HEK293 (cell line): ENCODE measurements at regions not wholly inside any gene's neighbourhood (a gene's known extent, or its start where the extent isn't known, plus 50 kb on each side); places are given as distances from the start of the nearest gene placed in this dataset.

Source experiments
- CTCF ChIA-PET: fragments of 350-600 bp; formaldehyde crosslinking; extraction: SDS; loops from one replicate; lab custom pipeline; 2021; ENCODE audit warnings: antibody characterized with exemption; lab: Yijun Ruan, JAX
- POLR2A ChIA-PET: fragments of 300-600 bp; formaldehyde crosslinking; extraction: SDS; loops from one replicate; lab custom pipeline; 2020; ENCODE audit warnings: antibody characterized with exemption, inconsistent platforms; lab: Yijun Ruan, JAX
- H3K27ac ChIP-seq: fragments of 200-500 bp; sonication (Bioruptor generic); 2 replicates; pipeline ENCODE4 v1.5.1; 2014; ENCODE audit warnings: low read depth, low read length, control low read depth, inconsistent platforms; ENCODE audit errors: extremely low read depth
- H3K36me3 ChIP-seq, 2 experiments: fragments of 200-500 bp in 1 of 2; sonication (Bioruptor generic) in 1 of 2; 1 replicate in 1 of 2; 2 replicates in 1 of 2; pipeline ENCODE4 v1.5.1; 2014 to 2017; ENCODE audit warnings: inconsistent platforms in 2 of 2, low read length in 2 of 2; ENCODE audit not compliant: control insufficient read depth in 2 of 2, insufficient read depth in 1 of 2
- H3K4me1 ChIP-seq: fragments of 200-500 bp; sonication (Bioruptor generic); 2 replicates; pipeline ENCODE4 v1.5.1; 2014; ENCODE audit warnings: mild to moderate bottlenecking, low read length, inconsistent platforms; ENCODE audit not compliant: control insufficient read depth, insufficient read depth
- H3K4me3 ChIP-seq: 2 replicates; pipeline ENCODE4 v1.5.1; 2011; ENCODE audit warnings: low read depth, mild to moderate bottlenecking, control low read depth, low read length, moderate library complexity
- H3K9me3 ChIP-seq: fragments of 200-500 bp; sonication (Bioruptor generic); 2 replicates; pipeline ENCODE4 v1.5.1; 2014; ENCODE audit warnings: low read depth, low read length, inconsistent platforms; ENCODE audit not compliant: control insufficient read depth, insufficient read depth
- ELK4 ChIP-seq: IDR thresholded peaks from 2 replicates; pipeline ENCODE4 v1.6.1; 2011; ENCODE audit warnings: mild to moderate bottlenecking, low read depth, low read length, borderline replicate concordance
- GFI1B ChIP-seq: fragments of 450-650 bp; formaldehyde crosslinking; IDR thresholded peaks from 2 replicates; pipeline ENCODE4 v1.5.1; 2016; ENCODE audit warnings: missing biosample characterization, missing genetic modification characterization
- KLF16 ChIP-seq: fragments of 450-650 bp; formaldehyde crosslinking; IDR thresholded peaks from 2 replicates; pipeline ENCODE4 v1.5.1; 2017; ENCODE audit warnings: missing biosample characterization, missing genetic modification characterization
- PRDM4 ChIP-seq: fragments of 450-650 bp; formaldehyde crosslinking; IDR thresholded peaks from 2 replicates; pipeline ENCODE4 v1.5.1; 2017; ENCODE audit warnings: missing biosample characterization, missing genetic modification characterization
- YY2 ChIP-seq: fragments of 450-650 bp; formaldehyde crosslinking; IDR thresholded peaks from 2 replicates; pipeline ENCODE4 v1.5.1; 2016; ENCODE audit warnings: missing biosample characterization, missing genetic modification characterization
- ZBTB26 ChIP-seq: fragments of 450-650 bp; formaldehyde crosslinking; optimal IDR thresholded peaks from 2 replicates; pipeline ENCODE3; 2016; ENCODE audit warnings: missing biosample characterization, mild to moderate bottlenecking, missing genetic modification characterization
- ZNF157 ChIP-seq: fragments of 450-650 bp; formaldehyde crosslinking; IDR thresholded peaks from 2 replicates; pipeline ENCODE4 v1.5.1; 2016; ENCODE audit warnings: missing biosample characterization, missing genetic modification characterization
- ZNF16 ChIP-seq: fragments of 450-650 bp; formaldehyde crosslinking; IDR thresholded peaks from 2 replicates; pipeline ENCODE4 v1.5.1; 2016; ENCODE audit warnings: low read depth, missing biosample characterization, missing genetic modification characterization
- ZNF2 ChIP-seq: fragments of 450-650 bp; formaldehyde crosslinking; IDR thresholded peaks from 2 replicates; pipeline ENCODE4 v1.5.1; 2016; ENCODE audit warnings: missing biosample characterization, missing genetic modification characterization
- ZNF341 ChIP-seq: fragments of 450-650 bp; formaldehyde crosslinking; IDR thresholded peaks from 2 replicates; pipeline ENCODE4; 2016; ENCODE audit warnings: low read depth, missing biosample characterization, missing genetic modification characterization
- ZNF433 ChIP-seq: fragments of 450-650 bp; formaldehyde crosslinking; IDR thresholded peaks from 2 replicates; pipeline ENCODE4 v1.5.1; 2016; ENCODE audit warnings: missing biosample characterization, missing genetic modification characterization, low read depth
- ZNF513 ChIP-seq: fragments of 450-650 bp; IDR thresholded peaks from 2 replicates; pipeline ENCODE4 v1.5.1; 2018; ENCODE audit warnings: missing biosample characterization, missing genetic modification characterization
- ZNF529 ChIP-seq: fragments of 450-650 bp; formaldehyde crosslinking; IDR thresholded peaks from 2 replicates; pipeline ENCODE4 v1.5.1; 2017; ENCODE audit warnings: missing genetic modification characterization, missing biosample characterization; ENCODE audit not compliant: insufficient replicate concordance
- ZNF692 ChIP-seq: fragments of 450-650 bp; formaldehyde crosslinking; IDR thresholded peaks from 2 replicates; pipeline ENCODE4 v1.5.1; 2016; ENCODE audit warnings: missing biosample characterization, missing genetic modification characterization
- ZSCAN23 ChIP-seq: fragments of 450-650 bp; formaldehyde crosslinking; IDR thresholded peaks from 2 replicates; pipeline ENCODE4 v1.5.1; 2016; ENCODE audit warnings: missing biosample characterization, missing genetic modification characterization

- ChIA-PET POLR2A (no interaction called here), CTCF (interaction anchor here (0.7 to 1.0 kb wide), 2 partner anchors 32 to 168 kb away, joined by 3 to 4 read pairs; no protein-coding TSS in a partner anchor)
- H3K4me1 ChIP-seq = no peaks in the 10 kb centered on the region
- H3K27ac ChIP-seq = no peak overlapping the region
- H3K36me3 ChIP-seq = no peaks in the 10 kb centered on the region
- no peak for TF ChIP-seq KLF16 (tag by site-specific recombination)
- TF ChIP-seq ELK4 = no peak
- TF ChIP-seq ZNF513 (tag by site-specific recombination) = no peak
- no peak for TF ChIP-seq PRDM4 (tag by site-specific recombination)
- TF ChIP-seq, all 188 proteins: peak for 0
- Histone ChIP-seq H3K9me3 (no peaks in the 10 kb centered on the region), H3K4me3 (no peak overlapping the region)
These were observed 128.8 kb upstream of the GGTLC1 start for GRCh38 chr20:24117383-24117782.

GRCh38 chr20:24116611-24117010, 128.0 kb upstream of the GGTLC1 start:
- ChIA-PET CTCF (interaction anchor here (0.7 to 1.3 kb wide), 2 partner anchors 44 to 167 kb away, joined by 4 to 8 read pairs; no protein-coding TSS in a partner anchor), POLR2A (no interaction called here)

GRCh38 chr20:24112360-24112759, 123.8 kb upstream of the GGTLC1 start:
- CTCF ChIA-PET = no interaction called here
- H3K36me3 ChIP-seq = no peaks in the 10 kb centered on the region
- TF ChIP-seq ZBTB26 (tag by site-specific recombination) = no peak
- TF ChIP-seq ZNF433 (tag by site-specific recombination) = no peak
- no peak for TF ChIP-seq ZNF692 (tag by site-specific recombination)
- no peak for TF ChIP-seq ZNF157 (tag by site-specific recombination)
- TF ChIP-seq YY2 = no peak
- TF ChIP-seq ZNF16 = no peak
- TF ChIP-seq GFI1B = no peak
- TF ChIP-seq ZNF529 (tag by site-specific recombination) = no peak
- TF ChIP-seq ZNF2 = no peak
- no peak for TF ChIP-seq ZSCAN23 (tag by site-specific recombination)
- TF ChIP-seq, all 188 proteins: peak for 0
- Histone ChIP-seq H3K4me3 (no peak overlapping the region), H3K27ac (no peak overlapping the region), H3K9me3 (no peaks in the 10 kb centered on the region), H3K4me1 (no peaks in the 10 kb centered on the region)
- POLR2A ChIA-PET = no interaction called here

More at GRCh38 chr20:24116611-24117010, 128.0 kb upstream of the GGTLC1 start:
- no peak for TF ChIP-seq ZNF341
- TF ChIP-seq, all 188 proteins: peak for 0
- Histone ChIP-seq H3K9me3 (no peaks in the 10 kb centered on the region), H3K27ac (no peak overlapping the region), H3K36me3 (no peaks in the 10 kb centered on the region), H3K4me3 (no peak overlapping the region), H3K4me1 (no peaks in the 10 kb centered on the region)
